Mucosa of stomach (tissue), 1 donor: ENCODE measurements at regions not wholly inside any gene's neighbourhood (a gene's known extent, or its start where the extent isn't known, plus 50 kb on each side); places are given as distances from the start of the nearest gene placed in this dataset.
A peak's percentile ranks its signal among the peaks of the same experiment; 100 is the strongest.

Experiments used
- H3K27me3 ChIP-seq: one replicate; pipeline ENCODE4 v1.7.0; 2013; ENCODE audit warnings: mild to moderate bottlenecking, low read length; ENCODE audit not compliant: control insufficient read depth, insufficient read depth
- H3K36me3 ChIP-seq: one replicate; pipeline ENCODE4 v1.7.0; 2013; ENCODE audit warnings: low read length; ENCODE audit not compliant: control insufficient read depth, insufficient read depth
- H3K4me1 ChIP-seq: one replicate; pipeline ENCODE4 v1.7.0; 2013; ENCODE audit warnings: mild to moderate bottlenecking, low read length; ENCODE audit not compliant: control insufficient read depth, insufficient read depth
- H3K4me3 ChIP-seq: one replicate; pipeline ENCODE4 v1.7.0; 2013; ENCODE audit warnings: low read length
- H3K9ac ChIP-seq: one replicate; pipeline ENCODE4 v1.7.0; 2013; ENCODE audit warnings: mild to moderate bottlenecking, low read length, moderate library complexity
- H3K9me3 ChIP-seq: one replicate; pipeline ENCODE4 v1.7.0; 2013; ENCODE audit warnings: mild to moderate bottlenecking, low read length, moderate library complexity; ENCODE audit not compliant: control insufficient read depth
- donor health status: Pancreatic carcinoma.

GRCh38 chr4:189823591-189823990, 117.1 kb upstream of the FRG1 start:
- H3K36me3 ChIP-seq = no peaks in the 10 kb centered on the region
- no peaks in the 10 kb centered on the region for H3K9me3 ChIP-seq
- H3K4me3 ChIP-seq = no peak overlapping the region
- no peaks in the 10 kb centered on the region for H3K27me3 ChIP-seq
- no peak overlapping the region for H3K9ac ChIP-seq
- H3K4me1 ChIP-seq = no peaks in the 10 kb centered on the region

DNA sequence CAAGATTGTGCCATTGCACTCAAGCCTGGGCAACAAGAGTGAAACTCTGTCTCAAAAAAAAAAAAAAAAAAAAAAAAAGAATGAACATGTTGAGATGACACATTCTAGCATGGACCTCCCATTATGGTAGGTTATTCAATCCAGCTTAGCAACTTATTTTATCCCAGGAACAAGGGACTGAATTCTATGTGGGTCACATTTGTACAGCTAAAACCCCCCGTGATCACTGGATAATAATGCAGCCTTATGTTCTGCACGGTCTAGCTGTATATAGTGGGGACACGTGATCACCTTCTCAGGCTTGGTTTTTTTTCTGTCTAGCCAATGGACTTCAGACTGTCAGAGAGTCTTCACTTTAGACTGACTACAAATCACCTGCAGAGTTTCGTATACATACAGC, 115.2 kb upstream of the FRG1 start:
- H3K4me1 ChIP-seq = no peaks in the 10 kb centered on the region
- H3K36me3 ChIP-seq = no peaks in the 10 kb centered on the region
- H3K27me3 ChIP-seq = no peaks in the 10 kb centered on the region
- no peak overlapping the region for H3K9ac ChIP-seq
- no peaks in the 10 kb centered on the region for H3K9me3 ChIP-seq
- H3K4me3 ChIP-seq = no peak overlapping the region

- Histone ChIP-seq H3K9me3 (no peaks in the 10 kb centered on the region), H3K4me1 (no peaks in the 10 kb centered on the region), H3K9ac (no peak overlapping the region)
Measured at GRCh38 chr4:189826657-189827056, 114.0 kb upstream of the FRG1 start.

GRCh38 chr4:189828081-189828697, 112.5 kb upstream of the FRG1 start:
- Histone ChIP-seq H3K27me3 (no peaks in the 10 kb centered on the region), H3K9me3 (no peaks in the 10 kb centered on the region), H3K36me3 (no peaks in the 10 kb centered on the region)

More at GRCh38 chr4:189826657-189827056, 114.0 kb upstream of the FRG1 start:
- H3K27me3 ChIP-seq = no peaks in the 10 kb centered on the region
- H3K4me3 ChIP-seq = no peak overlapping the region
- no peaks in the 10 kb centered on the region for H3K36me3 ChIP-seq

GRCh38 chr4:189832528-189832927, 108.1 kb upstream of the FRG1 start:
- H3K9ac ChIP-seq = no peak overlapping the region
- no peaks in the 10 kb centered on the region for H3K27me3 ChIP-seq
- no peaks in the 10 kb centered on the region for H3K36me3 ChIP-seq
- no peaks in the 10 kb centered on the region for H3K4me1 ChIP-seq
- H3K4me3 ChIP-seq = no peak overlapping the region
- no peaks in the 10 kb centered on the region for H3K9me3 ChIP-seq

More at GRCh38 chr4:189828081-189828697, 112.5 kb upstream of the FRG1 start:
- H3K4me1 ChIP-seq = no peaks in the 10 kb centered on the region
- no peak overlapping the region for H3K9ac ChIP-seq
- H3K4me3 ChIP-seq = no peak overlapping the region

DNA sequence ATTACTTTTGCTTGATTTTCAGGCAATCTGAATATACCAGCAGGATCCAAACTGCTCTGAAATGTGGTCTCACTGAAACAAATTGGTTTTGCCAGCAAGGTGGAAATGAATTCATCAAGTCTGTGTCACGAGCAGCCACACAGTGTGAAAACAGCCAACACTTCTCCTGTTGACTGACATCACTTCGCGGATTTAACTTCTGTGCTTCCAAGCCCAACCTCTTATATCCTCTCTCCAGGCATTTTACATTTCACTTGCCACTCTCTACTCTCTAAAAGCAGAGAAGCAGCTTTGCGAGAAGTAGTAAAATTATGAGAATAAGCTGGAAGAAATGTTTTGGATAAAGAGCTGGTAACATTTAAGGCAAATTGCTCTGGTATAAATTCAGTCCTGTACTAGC, 106.1 kb upstream of the FRG1 start:
- Histone ChIP-seq H3K27me3 (no peaks in the 10 kb centered on the region), H3K9ac (no peak overlapping the region), H3K4me3 (no peak overlapping the region), H3K36me3 (no peaks in the 10 kb centered on the region), H3K9me3 (no peaks in the 10 kb centered on the region), H3K4me1 (peaks cover 6% of the 10 kb centered on the region)

GRCh38 chr4:189835505-189835904, 105.2 kb upstream of the FRG1 start:
- Histone ChIP-seq H3K36me3 (no peaks in the 10 kb centered on the region), H3K9me3 (no peaks in the 10 kb centered on the region), H3K4me1 (peaks cover 7% of the 10 kb centered on the region), H3K27me3 (no peaks in the 10 kb centered on the region), H3K9ac (no peak overlapping the region), H3K4me3 (no peak overlapping the region)

DNA sequence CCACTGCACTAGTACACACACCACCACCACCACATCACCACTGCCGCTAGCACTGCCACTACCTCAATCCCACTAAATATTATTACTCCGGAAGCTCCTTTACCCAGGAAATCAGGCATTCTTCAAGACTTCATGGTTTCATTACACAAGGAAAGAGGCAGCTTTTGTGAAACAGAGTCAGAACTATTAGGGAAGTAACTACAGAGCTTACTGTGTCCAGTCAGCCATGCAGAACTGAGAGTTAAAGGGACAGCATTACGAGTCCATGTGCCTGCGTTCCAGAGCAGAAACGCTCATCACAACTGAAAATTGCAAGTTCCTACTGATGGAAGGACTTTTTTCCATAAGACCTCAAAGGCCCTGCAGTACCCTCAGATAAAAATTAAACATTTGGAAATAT, 103.2 kb upstream of the FRG1 start:
- H3K9me3 ChIP-seq = no peaks in the 10 kb centered on the region
- no peak overlapping the region for H3K9ac ChIP-seq
- H3K4me1 ChIP-seq = peaks cover 7% of the 10 kb centered on the region
- no peaks in the 10 kb centered on the region for H3K27me3 ChIP-seq
- H3K36me3 ChIP-seq = no peaks in the 10 kb centered on the region
- H3K4me3 ChIP-seq = no peak overlapping the region

DNA sequence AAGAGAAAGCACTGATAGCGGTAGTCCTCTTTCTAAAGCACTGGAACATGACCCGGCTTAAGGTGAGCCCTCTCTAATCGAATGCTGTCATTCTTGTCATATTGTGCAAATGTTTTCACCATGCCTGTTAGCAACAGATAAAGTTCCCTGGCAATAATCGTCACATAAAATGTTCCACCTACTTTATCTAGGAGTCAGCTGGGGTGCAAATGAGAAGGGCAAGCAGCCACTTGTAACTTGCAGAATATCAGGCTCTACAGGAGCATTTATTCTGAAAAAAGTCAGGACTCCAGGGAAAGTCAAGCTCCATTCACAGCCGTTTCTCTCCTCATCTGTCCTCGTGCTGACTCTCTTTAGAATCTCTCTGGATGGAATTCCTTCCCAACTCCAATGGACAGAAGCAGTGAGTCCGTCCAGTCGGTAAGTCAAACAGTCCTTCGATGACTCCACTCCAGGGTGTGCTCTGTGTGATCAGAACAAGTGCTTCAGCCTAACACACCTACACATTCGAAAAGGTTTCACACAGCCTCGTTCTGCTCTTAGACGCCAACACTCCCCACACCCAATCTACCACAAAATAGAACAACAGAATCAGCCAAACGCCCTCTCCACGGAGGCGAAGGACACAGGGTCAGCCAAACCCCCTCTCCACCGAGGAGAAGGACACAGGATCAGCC, 101.7 kb upstream of the FRG1 start:
- Histone ChIP-seq H3K9me3 (no peaks in the 10 kb centered on the region), H3K4me3 (no peak overlapping the region), H3K27me3 (no peaks in the 10 kb centered on the region), H3K4me1 (peaks cover 13% of the 10 kb centered on the region), H3K9ac (peak overlapping the region; percentile 9), H3K36me3 (no peaks in the 10 kb centered on the region)

- Histone ChIP-seq H3K36me3 (no peaks in the 10 kb centered on the region), H3K9ac (no peak overlapping the region), H3K27me3 (no peaks in the 10 kb centered on the region), H3K4me1 (peaks cover 13% of the 10 kb centered on the region), H3K9me3 (no peaks in the 10 kb centered on the region), H3K4me3 (no peak overlapping the region)
Measured at GRCh38 chr4:189840356-189840755, 100.3 kb upstream of the FRG1 start.

DNA sequence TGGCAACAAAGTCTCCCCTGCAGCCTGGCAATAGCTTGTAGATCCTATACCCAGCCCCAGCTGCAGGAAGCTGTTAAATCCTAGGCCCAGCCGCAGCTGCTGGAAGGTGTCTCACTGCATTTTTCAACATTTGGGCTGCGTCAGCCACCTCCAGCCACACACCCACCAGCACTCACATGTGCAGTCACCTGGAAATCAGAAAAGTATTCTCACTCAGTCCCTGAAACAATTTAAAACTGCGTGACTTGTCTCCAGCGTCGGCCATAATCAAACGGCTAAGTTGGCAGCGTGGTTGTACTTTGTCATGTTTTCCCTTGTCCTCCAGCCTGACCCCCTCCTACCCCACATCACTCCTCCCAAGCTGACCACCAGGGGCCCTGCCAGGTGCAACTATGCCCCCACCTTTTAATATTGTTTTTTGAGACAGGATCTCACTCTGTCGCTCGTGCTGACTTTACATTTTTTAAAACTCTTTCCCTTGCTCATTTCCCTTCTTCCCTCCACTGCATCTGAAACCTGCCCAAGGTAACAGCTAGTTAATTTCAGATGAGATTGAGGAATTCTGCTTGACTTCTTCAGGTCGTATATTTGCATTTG, 97.2 kb upstream of the FRG1 start:
- Histone ChIP-seq H3K4me3 (no peak overlapping the region), H3K4me1 (peaks cover 13% of the 10 kb centered on the region), H3K9me3 (no peaks in the 10 kb centered on the region), H3K36me3 (no peaks in the 10 kb centered on the region), H3K27me3 (no peaks in the 10 kb centered on the region), H3K9ac (no peak overlapping the region)

DNA sequence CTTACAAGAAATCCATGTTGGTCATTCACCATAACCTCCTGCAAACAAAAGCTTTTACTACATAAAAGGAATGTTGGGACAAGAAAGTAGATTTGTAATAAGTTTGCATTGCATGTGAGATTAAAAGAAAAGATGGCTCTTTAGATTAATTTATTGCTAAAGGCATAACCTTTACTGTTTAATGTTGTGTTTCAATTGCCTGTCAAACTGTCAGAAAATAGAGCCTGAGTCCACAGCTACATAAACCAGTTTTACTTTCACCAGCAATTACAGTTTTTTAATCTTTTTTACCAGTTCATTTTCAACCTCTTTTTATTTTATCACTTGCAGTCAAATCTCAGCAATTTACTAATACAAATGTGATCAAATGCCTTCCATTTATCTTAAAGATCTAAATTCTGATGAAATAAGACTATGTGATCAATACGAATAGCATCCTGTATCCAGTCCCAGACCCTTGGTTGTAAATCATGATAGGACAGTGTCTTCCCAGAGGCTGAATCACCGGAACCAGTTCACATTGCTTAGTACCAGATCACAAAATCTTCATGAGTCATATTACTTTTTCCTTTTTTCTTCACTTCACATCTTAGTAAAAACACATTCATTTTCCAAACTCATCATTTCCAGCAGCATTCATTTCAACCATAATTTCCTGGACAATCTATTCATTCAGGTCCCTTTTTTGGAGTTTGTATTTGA, 95.4 kb upstream of the FRG1 start:
- H3K36me3 ChIP-seq = no peaks in the 10 kb centered on the region
- no peak overlapping the region for H3K4me3 ChIP-seq
- no peaks in the 10 kb centered on the region for H3K9me3 ChIP-seq
- no peak overlapping the region for H3K9ac ChIP-seq
- no peaks in the 10 kb centered on the region for H3K27me3 ChIP-seq
- H3K4me1 ChIP-seq = peaks cover 6% of the 10 kb centered on the region
